ENCODE measurements at regions not wholly inside any gene's neighbourhood (a gene's known extent, or its start where the extent isn't known, plus 50 kb on each side); places are given as distances from the start of the nearest gene placed in this dataset.

- no peak for DNase-seq (ENCODE audit: low spot score)
These were observed 150.2 kb downstream of the MACROH2A1 start for GRCh38 chr5:135248801-135249231.

- peak; percentile 65 for DNase-seq (ENCODE audit: low spot score)
These were observed 151.9 kb downstream of the MACROH2A1 start for GRCh38 chr5:135246923-135247795.

- DNase-seq (ENCODE audit: low spot score): no peak
These were observed 152.5 kb downstream of the MACROH2A1 start for GRCh38 chr5:135246605-135246922.

GRCh38 chr5:135245521-135246499, 153.2 kb downstream of the MACROH2A1 start:
- peak; percentile 26 for DNase-seq (ENCODE audit: low spot score)

- no peak for DNase-seq (ENCODE audit: low spot score)
These were observed 154.4 kb downstream of the MACROH2A1 start for GRCh38 chr5:135244620-135245021.

- no peak for DNase-seq (ENCODE audit: low spot score)
These were observed 155.3 kb downstream of the MACROH2A1 start for GRCh38 chr5:135243556-135244285.

- DNase-seq (ENCODE audit: low spot score): peak; percentile 34
These were observed 156.0 kb downstream of the MACROH2A1 start for GRCh38 chr5:135242866-135243555.

GRCh38 chr5:135242021-135242865, 156.8 kb downstream of the MACROH2A1 start:
- DNase-seq (ENCODE audit: low spot score): no peak

GRCh38 chr5:135241536-135241935, 157.5 kb downstream of the MACROH2A1 start:
- DNase-seq (ENCODE audit: low spot score): no peak

GRCh38 chr5:135240781-135241360, 158.2 kb downstream of the MACROH2A1 start:
- no peak for DNase-seq (ENCODE audit: low spot score)

- no peak for DNase-seq (ENCODE audit: low spot score)
These were observed 158.8 kb downstream of the MACROH2A1 start for GRCh38 chr5:135240283-135240633.

GRCh38 chr5:135239453-135240282, 159.4 kb downstream of the MACROH2A1 start:
- no peak for DNase-seq (ENCODE audit: low spot score)

- DNase-seq (ENCODE audit: low spot score): no peak
These were observed 160.2 kb downstream of the MACROH2A1 start for GRCh38 chr5:135238622-135239452.

GRCh38 chr5:135237748-135238103, 161.3 kb downstream of the MACROH2A1 start:
- DNase-seq (ENCODE audit: low spot score): no peak

- DNase-seq (ENCODE audit: low spot score): no peak
These were observed 161.9 kb downstream of the MACROH2A1 start for GRCh38 chr5:135236908-135237747.

GRCh38 chr5:135236228-135236907, 162.7 kb downstream of the MACROH2A1 start:
- no peak for DNase-seq (ENCODE audit: low spot score)
